NB4 (cell line): ENCODE measurements at regions not wholly inside any gene's neighbourhood (a gene's known extent, or its start where the extent isn't known, plus 50 kb on each side); places are given as distances from the start of the nearest gene placed in this dataset.

Experiments
- DNase-seq: peaks from one replicate; pipeline ENCODE4 v3.0.0; 2010; ENCODE audit warnings: low read depth
- H3K4me3 ChIP-seq: one replicate; pipeline ENCODE4 v1.5.1; 2011; ENCODE audit warnings: mild to moderate bottlenecking, low read depth, low read length, moderate library complexity
- MAX ChIP-seq: IDR thresholded peaks from 2 replicates; pipeline ENCODE4 v1.6.1; 2011; ENCODE audit warnings: low read depth, low read length
- MYC ChIP-seq: IDR thresholded peaks from 2 replicates; pipeline ENCODE4 v1.6.1; 2011; ENCODE audit warnings: low read depth, low read length
- POLR2A ChIP-seq: IDR thresholded peaks from 2 replicates; pipeline ENCODE4 v1.6.1; 2011; ENCODE audit warnings: mild to moderate bottlenecking; ENCODE audit not compliant: insufficient read length; ENCODE audit errors: extremely low read depth
- TF ChIP-seq, protein P1 (sequence below): IDR thresholded peaks from one replicate; pipeline ENCODE4 v1.5.1; 2012; ENCODE audit warnings: low read depth, low read length

DNA sequence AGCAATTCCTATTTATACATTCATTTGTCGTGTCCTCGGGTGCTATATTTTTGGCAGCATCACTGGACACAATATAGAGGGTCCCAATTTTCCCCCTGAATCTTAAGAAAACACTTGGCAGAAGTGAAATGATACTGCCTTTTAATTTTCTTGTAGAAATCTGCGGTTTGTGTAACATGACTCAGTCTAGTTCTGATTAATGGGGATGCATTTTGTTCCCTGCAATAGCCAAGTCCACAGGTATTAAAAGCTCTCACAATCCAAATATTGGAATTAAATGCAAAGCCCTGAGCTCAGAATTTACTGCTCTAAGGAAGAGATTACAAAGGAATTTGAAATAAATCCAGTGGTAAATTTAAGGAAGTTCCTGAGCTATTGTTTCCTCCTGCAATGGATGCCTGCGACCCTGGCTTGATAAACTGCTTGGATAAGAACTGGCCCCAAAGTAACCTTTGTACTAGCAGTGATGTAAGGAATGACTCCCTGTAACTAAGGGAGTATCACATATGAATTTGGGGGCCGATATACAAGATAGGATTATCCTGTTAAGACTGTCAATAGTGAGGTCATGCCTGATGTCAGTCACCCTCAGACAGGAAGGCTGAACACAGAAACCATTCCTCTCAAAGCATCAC, 349.7 kb upstream of the C1orf87 start:
- DNase-seq: no peak
- TF ChIP-seq MYC (no peak), MAX (no peak), POLR2A (no peak)
- TF ChIP-seq, protein P1, sequence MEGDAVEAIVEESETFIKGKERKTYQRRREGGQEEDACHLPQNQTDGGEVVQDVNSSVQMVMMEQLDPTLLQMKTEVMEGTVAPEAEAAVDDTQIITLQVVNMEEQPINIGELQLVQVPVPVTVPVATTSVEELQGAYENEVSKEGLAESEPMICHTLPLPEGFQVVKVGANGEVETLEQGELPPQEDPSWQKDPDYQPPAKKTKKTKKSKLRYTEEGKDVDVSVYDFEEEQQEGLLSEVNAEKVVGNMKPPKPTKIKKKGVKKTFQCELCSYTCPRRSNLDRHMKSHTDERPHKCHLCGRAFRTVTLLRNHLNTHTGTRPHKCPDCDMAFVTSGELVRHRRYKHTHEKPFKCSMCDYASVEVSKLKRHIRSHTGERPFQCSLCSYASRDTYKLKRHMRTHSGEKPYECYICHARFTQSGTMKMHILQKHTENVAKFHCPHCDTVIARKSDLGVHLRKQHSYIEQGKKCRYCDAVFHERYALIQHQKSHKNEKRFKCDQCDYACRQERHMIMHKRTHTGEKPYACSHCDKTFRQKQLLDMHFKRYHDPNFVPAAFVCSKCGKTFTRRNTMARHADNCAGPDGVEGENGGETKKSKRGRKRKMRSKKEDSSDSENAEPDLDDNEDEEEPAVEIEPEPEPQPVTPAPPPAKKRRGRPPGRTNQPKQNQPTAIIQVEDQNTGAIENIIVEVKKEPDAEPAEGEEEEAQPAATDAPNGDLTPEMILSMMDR: no peak
- no peak overlapping the region for H3K4me3 ChIP-seq

GRCh38 chr1:60421965-60422364, 348.4 kb upstream of the C1orf87 start:
- no peak overlapping the region for H3K4me3 ChIP-seq
- TF ChIP-seq, protein P1: no peak
- no peak for TF ChIP-seq MAX
- no peak for TF ChIP-seq POLR2A
- no peak for TF ChIP-seq MYC
- no peak for DNase-seq

- DNase-seq: no peak
- H3K4me3 ChIP-seq: no peak overlapping the region
- no peak for TF ChIP-seq MYC
Observed at GRCh38 chr1:60419023-60419422, 345.5 kb upstream of the C1orf87 start.

DNA sequence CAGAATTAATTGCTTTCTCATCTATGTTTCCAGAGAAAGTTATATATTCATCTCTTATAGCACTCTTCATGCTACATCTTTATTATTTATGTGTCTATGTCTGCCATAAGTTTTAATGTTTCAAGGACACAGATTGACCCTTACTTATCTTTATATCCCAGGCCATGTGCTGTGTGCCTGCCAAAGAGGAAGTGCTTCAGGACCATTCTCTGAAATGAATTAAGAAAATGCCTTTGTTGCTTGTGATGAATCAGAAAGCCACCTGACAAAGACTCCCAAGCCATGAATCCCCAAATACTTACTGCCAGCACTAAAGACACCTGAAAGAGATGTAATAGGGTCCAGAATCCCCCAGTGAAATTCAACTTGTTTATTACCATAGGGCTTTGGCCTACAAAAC, 342.1 kb upstream of the C1orf87 start:
- no peak for TF ChIP-seq MAX
- DNase-seq: no peak
- H3K4me3 ChIP-seq: no peak overlapping the region

DNA sequence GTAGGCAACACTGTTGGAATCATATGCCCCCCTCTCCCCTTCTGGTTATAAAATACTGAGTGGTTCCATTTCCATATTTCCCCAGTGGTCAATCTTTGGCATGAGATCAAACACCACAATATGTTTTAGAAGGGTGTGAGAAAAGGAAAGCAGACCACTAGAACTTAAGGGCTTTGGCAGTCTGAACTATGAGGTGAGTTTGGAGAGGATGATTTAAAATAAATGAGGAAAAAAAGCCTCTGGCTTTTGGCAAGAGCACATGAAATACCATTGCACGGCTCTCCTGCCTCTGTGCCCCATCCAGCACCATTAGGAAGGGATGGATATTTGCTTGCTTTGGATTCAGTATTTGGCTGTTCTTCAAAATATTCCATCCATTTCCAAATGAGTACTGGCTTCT, 339.5 kb upstream of the C1orf87 start:
- H3K4me3 ChIP-seq: no peak overlapping the region
- no peak for DNase-seq
- TF ChIP-seq MYC (no peak), POLR2A (no peak), MAX (no peak)
- TF ChIP-seq, protein P1: no peak

DNA sequence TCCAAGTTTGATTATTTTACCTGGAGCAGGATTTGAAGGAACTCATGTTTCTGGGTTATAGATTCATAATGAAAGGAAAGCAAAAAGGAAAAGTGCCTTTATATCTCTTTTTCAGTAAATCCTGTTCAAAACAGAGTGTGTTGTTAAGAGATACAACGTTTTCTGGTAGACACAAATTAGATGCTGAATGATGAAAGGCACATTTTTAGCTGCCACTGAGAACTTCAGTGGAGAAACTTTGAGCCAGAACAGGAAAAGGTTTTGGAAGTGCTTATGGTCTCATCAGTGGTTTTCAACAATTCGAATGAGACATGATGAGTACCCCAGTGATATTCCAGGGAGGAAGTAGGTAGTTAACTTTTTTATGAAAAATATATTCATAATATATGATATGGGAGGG, 338.0 kb upstream of the C1orf87 start:
- no peak overlapping the region for H3K4me3 ChIP-seq

More for the DNA sequence above, 338.0 kb upstream of the C1orf87 start:
- DNase-seq: no peak
- TF ChIP-seq, protein P1: no peak
- no peak for TF ChIP-seq MAX
- no peak for TF ChIP-seq MYC
- no peak for TF ChIP-seq POLR2A
